K562 (cell line): ENCODE measurements at regions not wholly inside any gene's neighbourhood (a gene's known extent, or its start where the extent isn't known, plus 50 kb on each side); places are given as distances from the start of the nearest gene placed in this dataset.
A peak's percentile ranks its signal among the peaks of the same experiment; 100 is the strongest.

Experiments used
- ATAC-seq: fragments of 200-7000 bp; cut with Tn5 transposase; 3 replicates; pipeline ENCODE4 v1.9.1; 2020; ENCODE audit warnings: moderate library complexity
- BruUV-seq: library from RNA; stranded (reverse); fragments of 400-500 nt; replicated peaks from 2 replicates; lab custom pipeline; 2021; lab: Mats Ljungman, UMichigan
- CTCF ChIA-PET: fragments of 300-600 bp; formaldehyde crosslinking; extraction: SDS; loops from one replicate; lab custom pipeline; 2021; ENCODE audit warnings: low intra/inter-chr PET ratio; lab: Yijun Ruan, JAX
- POLR2A ChIA-PET: fragments of 300-600, 350-650 bp; sonication (Branson Sonifier 250); formaldehyde crosslinking; extraction: SDS; loops from one replicate; lab custom pipeline; 2021; ENCODE audit warnings: antibody characterized with exemption, inconsistent platforms; lab: Yijun Ruan, JAX
- DNase-seq, 4 experiments: peaks; one replicate each; pipeline versions ENCODE4 v3.0.0 to v3.0.0-alpha.2; 2011 to 2018; ENCODE audit warnings: low spot score in 3 of 4, mixed read lengths in 3 of 4; ENCODE audit errors: extremely low read depth in 1 of 4
- FAIRE-seq: peaks from 2 replicates; lab custom pipeline; 2011; peaks lifted over from hg19 to GRCh38; lab: Jason Lieb, UNC
- H2AFZ ChIP-seq: 2 replicates; pipeline ENCODE4 v1.6.0; 2011; ENCODE audit warnings: low read depth, low read length, control low read depth, inconsistent platforms
- H3K27ac ChIP-seq: fragments of 200-600 bp; 3 replicates; pipeline ENCODE4 v1.8.0; 2011; ENCODE audit warnings: low read depth, mild to moderate bottlenecking, control low read depth, inconsistent platforms, low read length, moderate library complexity, mixed read lengths; ENCODE audit errors: extremely low read depth
- H3K27me3 ChIP-seq, 2 experiments: fragments of 300-600 bp in 1 of 2; 2 replicates in 1 of 2; 3 replicates in 1 of 2; pipeline versions ENCODE4 v1.6.0 to v1.8.0; 2011; ENCODE audit warnings: inconsistent platforms in 2 of 2, low read length in 2 of 2, mild to moderate bottlenecking in 1 of 2, mixed read lengths in 1 of 2, moderate library complexity in 1 of 2; ENCODE audit not compliant: control insufficient read depth in 2 of 2, insufficient read depth in 2 of 2
- H3K36me3 ChIP-seq: fragments of 300-600 bp; 3 replicates; pipeline ENCODE4 v1.8.0; 2011; ENCODE audit warnings: mild to moderate bottlenecking, low read length, inconsistent platforms; ENCODE audit not compliant: control insufficient read depth, insufficient read depth
- H3K4me1 ChIP-seq, 2 experiments: fragments of 200-600 bp in 1 of 2; replicated peaks in 1 of 2; 2 replicates in 1 of 2; 3 replicates in 1 of 2; pipeline versions ENCODE4 v1.5.1 to v1.8.0; 2011; ENCODE audit warnings: inconsistent platforms in 2 of 2, low read length in 2 of 2, mild to moderate bottlenecking in 1 of 2, mixed read lengths in 1 of 2, moderate library complexity in 1 of 2; ENCODE audit not compliant: control insufficient read depth in 2 of 2, insufficient read depth in 2 of 2
- H3K4me2 ChIP-seq: 2 replicates; pipeline ENCODE4 v1.6.1; 2011; ENCODE audit warnings: low read length, control low read depth, inconsistent platforms, mixed read lengths; ENCODE audit not compliant: insufficient read depth
- H3K4me3 ChIP-seq: fragments of 200-600 bp; sonication (generic), shearing (Covaris generic); 2 replicates; pipeline ENCODE4 v1.5.1; 2016; ENCODE audit warnings: control low read depth, inconsistent platforms
- H3K79me2 ChIP-seq: fragments of 200-600 bp; 3 replicates; pipeline ENCODE4 v1.8.0; 2011; ENCODE audit warnings: low read length, inconsistent platforms; ENCODE audit not compliant: control insufficient read depth, insufficient read depth
- H3K9ac ChIP-seq, 2 experiments: 2 replicates each; pipeline versions ENCODE4 v1.6.0 to v1.6.1; 2011; ENCODE audit warnings: low read depth in 2 of 2, low read length in 2 of 2, control low read depth in 1 of 2, inconsistent platforms in 1 of 2, mild to moderate bottlenecking in 1 of 2, mixed read lengths in 1 of 2; ENCODE audit not compliant: insufficient read depth in 1 of 2
- H3K9me1 ChIP-seq: one replicate; pipeline ENCODE4 v1.6.0; 2011; ENCODE audit warnings: inconsistent platforms, mild to moderate bottlenecking, low read length, moderate library complexity; ENCODE audit not compliant: control insufficient read depth, insufficient read depth
- H3K9me3 ChIP-seq: replicated peaks from 2 replicates; pipeline ENCODE4 v1.5.1; 2011; ENCODE audit warnings: low read depth, low read length, inconsistent platforms; ENCODE audit not compliant: control insufficient read depth, insufficient read depth
- H4K20me1 ChIP-seq: replicated peaks from 2 replicates; pipeline ENCODE4 v1.6.1; 2011; ENCODE audit warnings: low read length, inconsistent platforms, mixed read lengths; ENCODE audit not compliant: control insufficient read depth, insufficient read depth
- ZBTB11 ChIP-seq, 3 experiments: fragments of 200-800 bp in 1 of 3; fragments of 250-450 bp in 1 of 3; fragments of 450-650 bp in 1 of 3; sonication (Bioruptor Pico) in 1 of 3; sonication (Bioruptor generic) in 1 of 3; formaldehyde crosslinking in 1 of 3; IDR thresholded peaks; 2 replicates each; pipeline versions ENCODE4 v1.6.1 to v1.8.0; 2016 to 2022; ENCODE audit warnings: mild to moderate bottlenecking in 2 of 3, missing genetic modification characterization in 2 of 3, missing compliant biosample characterization in 1 of 3, moderate library complexity in 1 of 3
- ZBTB26 ChIP-seq: fragments of 450-650 bp; formaldehyde crosslinking; IDR thresholded peaks from 2 replicates; pipeline ENCODE4 v1.4.0; 2022; ENCODE audit warnings: missing genetic modification characterization
- WGBS: fragments of 100-300 bp; shearing (Covaris generic); methylation state at CpG from one replicate; pipeline ENCODE4 v1.1.6; 2016; ENCODE audit warnings: low coverage, mixed read lengths; ENCODE audit not compliant: insufficient coverage; ENCODE audit errors: missing lambda C conversion rate; 5-methylcytosine and 5-hydroxymethylcytosine counted together
- in situ Hi-C: fragments of 300-500 bp; cut with MboI; formaldehyde crosslinking; loops from 4 replicates; pipeline ENCODE4 v1.15.0; 2018; ENCODE audit warnings: inconsistent platforms, mixed read lengths
- intact Hi-C: fragments of 100-400 bp; cut with micrococcal nuclease; formaldehyde crosslinking; loops from 2 replicates; pipeline ENCODE4 v1.14.2; 2022

GRCh38 chr20:57104651-57105204 lies 161.7 kb downstream of the BMP7 start:
- H2AFZ ChIP-seq: no peak overlapping the region
- 2% methylated on average over 13 of the region's 13 CpGs for WGBS
- TF ChIP-seq ZBTB26 (CRISPR knock-in tag) (no peak), ZBTB11 (CRISPR knock-in tag; IDR thresholded peaks at IDR 0.05) (peak in 1 of 3 experiments; percentile 53; a peak in 1 of 6 replicates)

More at GRCh38 chr20:57104651-57105204, 161.7 kb downstream of the BMP7 start:
- ATAC-seq (no peak), FAIRE-seq (no peak), DNase-seq (no peak)
- H3K36me3 ChIP-seq: no peaks in the 10 kb centered on the region
- no peaks in the 10 kb centered on the region for H3K79me2 ChIP-seq
- H3K4me2 ChIP-seq: no peak overlapping the region
- no peaks in the 10 kb centered on the region for H3K9me3 ChIP-seq
- H3K27ac ChIP-seq: no peak overlapping the region
- H3K4me1 ChIP-seq: peaks cover 4 to 8% of the 10 kb centered on the region in 2 experiments; a peak in 4 of 5 replicates
- ChIA-PET CTCF (no interaction called here), POLR2A (interaction anchor here (0.7 kb wide), 1 partner anchor 9 kb away, joined by 3 read pairs; no protein-coding TSS in a partner anchor)
- in situ Hi-C loops: no loop called here
- no peaks in the 10 kb centered on the region for H4K20me1 ChIP-seq
- no TSS peak for BruUV-seq
- H3K9ac ChIP-seq: no peak overlapping the region
- no peaks in the 10 kb centered on the region for H3K9me1 ChIP-seq
- no peak overlapping the region for H3K4me3 ChIP-seq
- H3K27me3 ChIP-seq: peaks cover 9 to 35% of the 10 kb centered on the region in 2 experiments; a peak in 3 of 5 replicates
- intact Hi-C loops: loop anchor here (5.0 kb wide), 1 partner anchor 418 kb away; no protein-coding TSS in a partner anchor
